HepG2 (cell line): ENCODE measurements at regions not wholly inside any gene's neighbourhood (a gene's known extent, or its start where the extent isn't known, plus 50 kb on each side); places are given as distances from the start of the nearest gene placed in this dataset.

Experiments
- CEBPB ChIP-seq: IDR thresholded peaks from 2 replicates; pipeline ENCODE4 v1.6.1; 2011; ENCODE audit warnings: low read depth, low read length, improper control_type of control experiment, borderline replicate concordance
- DRAP1 ChIP-seq: IDR thresholded peaks from 2 replicates; pipeline ENCODE4 v1.6.1; 2016; ENCODE audit warnings: missing genetic modification reagents, missing compliant biosample characterization
- ETV5 ChIP-seq: IDR thresholded peaks from 2 replicates; pipeline ENCODE4 v1.6.1; 2018; ENCODE audit warnings: missing biosample characterization, missing genetic modification reagents, inconsistent platforms, borderline replicate concordance
- FOXJ3 ChIP-seq: sonication (generic); formaldehyde crosslinking; IDR thresholded peaks from 2 replicates; pipeline ENCODE4 v1.4.0; 2020; ENCODE audit warnings: missing genetic modification reagents, mild to moderate bottlenecking, borderline replicate concordance
- GABPB1 ChIP-seq: IDR thresholded peaks from 2 replicates; pipeline ENCODE4 v1.6.1; 2016; ENCODE audit warnings: mild to moderate bottlenecking, missing genetic modification reagents, moderate library complexity, missing compliant biosample characterization
- GFI1 ChIP-seq: sonication (generic); formaldehyde crosslinking; IDR thresholded peaks from 2 replicates; pipeline ENCODE4 v1.5.0; 2020; ENCODE audit warnings: missing genetic modification reagents, mild to moderate bottlenecking, borderline replicate concordance
- HDAC6 ChIP-seq: fragments of 200-600 bp; sonication (generic); IDR thresholded peaks from 2 replicates; pipeline ENCODE4 v1.7.0; 2017; ENCODE audit warnings: mild to moderate bottlenecking, antibody characterized with exemption, low read length, low read depth
- HOXA7 ChIP-seq: sonication (generic); formaldehyde crosslinking; IDR thresholded peaks from 2 replicates; pipeline ENCODE4 v1.8.1; 2022; ENCODE audit warnings: mild to moderate bottlenecking, missing genetic modification reagents, moderate library complexity
- IRF2 ChIP-seq: IDR thresholded peaks from 2 replicates; pipeline ENCODE4 v1.6.1; 2018; ENCODE audit warnings: missing genetic modification reagents, missing compliant biosample characterization
- KLF12 ChIP-seq: sonication (generic); formaldehyde crosslinking; IDR thresholded peaks from 2 replicates; pipeline ENCODE4 v1.4.0; 2020; ENCODE audit warnings: missing genetic modification reagents, borderline replicate concordance
- MAZ ChIP-seq, 2 experiments: sonication (generic) in 1 of 2; formaldehyde crosslinking in 1 of 2; IDR thresholded peaks; 2 replicates each; pipeline versions ENCODE4 v1.5.0 to v1.6.1; 2012 to 2020; ENCODE audit warnings: low read depth in 2 of 2, mild to moderate bottlenecking in 2 of 2, borderline replicate concordance in 1 of 2, improper control_type of control experiment in 1 of 2, low read length in 1 of 2, missing genetic modification reagents in 1 of 2, moderate library complexity in 1 of 2
- MEIS1 ChIP-seq: sonication (generic); formaldehyde crosslinking; IDR thresholded peaks from 2 replicates; pipeline ENCODE4 v1.9.0; 2021; ENCODE audit warnings: mild to moderate bottlenecking, missing genetic modification reagents, moderate library complexity, borderline replicate concordance
- POLR2A ChIP-seq, 2 experiments: IDR thresholded peaks; 2 replicates each; pipeline ENCODE4 v1.6.1; 2011; ENCODE audit warnings: low read depth in 2 of 2, low read length in 2 of 2, mild to moderate bottlenecking in 1 of 2, moderate library complexity in 1 of 2; ENCODE audit not compliant: insufficient read depth in 1 of 2
- REPIN1 ChIP-seq: sonication (generic); formaldehyde crosslinking; IDR thresholded peaks from 2 replicates; pipeline ENCODE4 v1.8.0; 2022; ENCODE audit warnings: missing genetic modification reagents, low read depth, mild to moderate bottlenecking, borderline replicate concordance
- SMAD3 ChIP-seq: sonication (generic); formaldehyde crosslinking; IDR thresholded peaks from 2 replicates; pipeline ENCODE4 v1.4.0; 2020; ENCODE audit warnings: missing genetic modification reagents
- SP1 ChIP-seq, 2 experiments: fragments of 450-650 bp in 1 of 2; sonication (generic) in 1 of 2; formaldehyde crosslinking in 1 of 2; IDR thresholded peaks; 2 replicates each; pipeline versions ENCODE4 v1.4.0 to v1.6.1; 2016 to 2020; ENCODE audit warnings: missing genetic modification reagents in 1 of 2
- ZFX ChIP-seq: sonication (generic); formaldehyde crosslinking; IDR thresholded peaks from 2 replicates; pipeline ENCODE4 v1.4.0; 2020; ENCODE audit warnings: mild to moderate bottlenecking, low read depth, missing genetic modification reagents, moderate library complexity
- ZMYM2 ChIP-seq: sonication (generic); formaldehyde crosslinking; IDR thresholded peaks from 2 replicates; pipeline ENCODE4 v1.8.0; 2022; ENCODE audit warnings: mild to moderate bottlenecking, missing genetic modification reagents
- ZNF274 ChIP-seq: sonication (generic); formaldehyde crosslinking; IDR thresholded peaks from 2 replicates; pipeline ENCODE4 v1.5.1; 2020; ENCODE audit warnings: mild to moderate bottlenecking, missing genetic modification reagents
- ZNF276 ChIP-seq: sonication (generic); formaldehyde crosslinking; IDR thresholded peaks from 2 replicates; pipeline ENCODE4 v1.4.0; 2020; ENCODE audit warnings: mild to moderate bottlenecking, low read depth, missing genetic modification reagents
- ZNF550 ChIP-seq: sonication (generic); formaldehyde crosslinking; IDR thresholded peaks from 2 replicates; pipeline ENCODE4 v1.4.0; 2020; ENCODE audit warnings: mild to moderate bottlenecking, missing genetic modification reagents, borderline replicate concordance
- ZNF605 ChIP-seq: sonication (generic); formaldehyde crosslinking; IDR thresholded peaks from 2 replicates; pipeline ENCODE4 v1.8.0; 2022; ENCODE audit warnings: mild to moderate bottlenecking, missing genetic modification reagents
- TF ChIP-seq, protein P1 (sequence below): sonication (generic); formaldehyde crosslinking; IDR thresholded peaks from 2 replicates; pipeline ENCODE4 v1.4.0; 2020; ENCODE audit warnings: missing genetic modification reagents

DNA sequence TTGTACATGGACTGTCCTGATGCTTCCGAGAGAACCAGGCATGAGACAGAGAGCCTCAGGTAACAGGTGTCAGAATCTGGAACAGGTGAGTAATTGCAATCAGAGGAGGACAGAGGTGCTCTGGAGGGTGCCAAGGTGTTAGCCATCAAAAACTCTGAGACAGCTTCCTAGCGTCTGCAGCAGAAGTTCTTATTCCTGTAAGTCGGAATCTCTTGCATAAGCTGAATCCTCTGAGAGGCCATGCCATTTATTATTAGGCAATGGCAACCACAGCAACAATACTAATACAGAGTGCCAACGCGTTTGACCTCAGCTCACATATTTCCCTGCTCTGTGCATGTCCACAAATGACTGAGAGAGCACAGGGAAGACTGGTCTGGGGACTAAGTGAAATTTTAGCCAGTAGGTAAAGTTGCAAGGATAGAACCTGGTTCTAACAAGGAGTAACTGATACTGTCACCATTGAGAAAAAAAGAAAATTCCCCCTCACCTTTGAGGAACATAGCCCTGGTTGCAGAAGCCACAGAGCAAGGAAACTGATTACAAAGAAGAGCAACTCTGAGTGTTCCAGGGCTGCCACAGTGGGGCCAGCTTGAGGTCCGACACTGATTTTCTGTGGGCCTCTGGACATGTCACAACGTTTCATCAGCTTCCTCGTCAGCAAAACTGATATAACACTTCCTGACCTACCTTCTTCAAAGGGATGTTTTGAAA is 55.1 kb upstream of the ACSL3 start (continued):
- TF ChIP-seq FOXJ3 (CRISPR knock-in tag) (peak; percentile 54; the same call in 1 of the 2 replicates), IRF2 (CRISPR knock-in tag) (peak; percentile 26; the same call in 1 of the 2 replicates), ZFX (peak; percentile 35; the same call in 1 of the 2 replicates), POLR2A (IDR thresholded peaks at IDR 0.05; ENCODE audit: insufficient read depth in 1 of 2, low read depth in 2 of 2, low read length in 2 of 2) (peak in 1 of 2 experiments; percentile 25; a peak in 1 of 4 replicates), ZNF274 (CRISPR knock-in tag) (no peak), ZNF550 (no peak), KLF12 (no peak), ZNF605 (CRISPR knock-in tag) (peak; percentile 87), DRAP1 (peak; percentile 27; the same call in 1 of the 2 replicates), MAZ (IDR thresholded peaks at IDR 0.05; ENCODE audit: borderline replicate concordance, low read depth, low read length) (no peak), MAZ (CRISPR knock-in tag; IDR thresholded peaks at IDR 0.05; ENCODE audit: low read depth) (peak; percentile 59; the same call in 1 of the 2 replicates), GFI1 (CRISPR knock-in tag) (peak; percentile 86), HOXA7 (CRISPR knock-in tag) (no peak), HDAC6 (no peak), CEBPB (peak; percentile 93), SP1 (IDR thresholded peaks at IDR 0.05) (no peak), SP1 (CRISPR knock-in tag; IDR thresholded peaks at IDR 0.05) (no peak), MEIS1 (CRISPR knock-in tag) (peak; percentile 66; the same call in 1 of the 2 replicates), REPIN1 (0 out of 2 replicates have a peak, but pooled peaks have one; percentile 55), SMAD3 (CRISPR knock-in tag) (peak; percentile 60; the same call in 1 of the 2 replicates), GABPB1 (CRISPR knock-in tag) (peak; percentile 46; the same call in 1 of the 2 replicates), ZNF276 (CRISPR knock-in tag) (0 out of 2 replicates have a peak, but pooled peaks have one; percentile 55), ETV5 (CRISPR knock-in tag) (peak; percentile 73), ZMYM2 (CRISPR knock-in tag) (peak; percentile 57; the same call in 1 of the 2 replicates)
- TF ChIP-seq, protein P1, sequence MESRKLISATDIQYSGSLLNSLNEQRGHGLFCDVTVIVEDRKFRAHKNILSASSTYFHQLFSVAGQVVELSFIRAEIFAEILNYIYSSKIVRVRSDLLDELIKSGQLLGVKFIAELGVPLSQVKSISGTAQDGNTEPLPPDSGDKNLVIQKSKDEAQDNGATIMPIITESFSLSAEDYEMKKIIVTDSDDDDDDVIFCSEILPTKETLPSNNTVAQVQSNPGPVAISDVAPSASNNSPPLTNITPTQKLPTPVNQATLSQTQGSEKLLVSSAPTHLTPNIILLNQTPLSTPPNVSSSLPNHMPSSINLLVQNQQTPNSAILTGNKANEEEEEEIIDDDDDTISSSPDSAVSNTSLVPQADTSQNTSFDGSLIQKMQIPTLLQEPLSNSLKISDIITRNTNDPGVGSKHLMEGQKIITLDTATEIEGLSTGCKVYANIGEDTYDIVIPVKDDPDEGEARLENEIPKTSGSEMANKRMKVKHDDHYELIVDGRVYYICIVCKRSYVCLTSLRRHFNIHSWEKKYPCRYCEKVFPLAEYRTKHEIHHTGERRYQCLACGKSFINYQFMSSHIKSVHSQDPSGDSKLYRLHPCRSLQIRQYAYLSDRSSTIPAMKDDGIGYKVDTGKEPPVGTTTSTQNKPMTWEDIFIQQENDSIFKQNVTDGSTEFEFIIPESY (CRISPR knock-in tag), result 0 out of 2 replicates have a peak, but pooled peaks have one; percentile 11
